CD14-positive monocyte (primary cell): ENCODE measurements at regions not wholly inside any gene's neighbourhood (a gene's known extent, or its start where the extent isn't known, plus 50 kb on each side); places are given as distances from the start of the nearest gene placed in this dataset.

Experiments
- DNase-seq, 3 donors: peaks; one replicate each; pipeline ENCODE4 v3.0.0-alpha.2; 2011 to 2022
- H2AFZ ChIP-seq: 2 replicates; pipeline ENCODE4 v1.6.0; 2012; ENCODE audit warnings: mild to moderate bottlenecking, low read depth, low read length, inconsistent platforms; ENCODE audit not compliant: insufficient read depth, poor library complexity, severe bottlenecking
- H3K27ac ChIP-seq, 2 donors: 1 replicate in 1 of 2; 2 replicates in 1 of 2; pipeline ENCODE4 v1.5.1; 2012 to 2013; ENCODE audit warnings: low read length in 2 of 2, control low read depth in 1 of 2, inconsistent platforms in 1 of 2, low read depth in 1 of 2, mild to moderate bottlenecking in 1 of 2
- H3K27me3 ChIP-seq, 2 donors: one replicate each; pipeline versions ENCODE4 v1.6.0 to v1.6.1; 2011 to 2013; ENCODE audit warnings: low read length in 2 of 2; ENCODE audit not compliant: control insufficient read depth in 2 of 2, insufficient read depth in 2 of 2
- H3K36me3 ChIP-seq, 2 donors: replicated peaks in 1 of 2; 1 replicate in 1 of 2; 2 replicates in 1 of 2; pipeline versions ENCODE4 v1.5.1 to v1.6.1; 2012 to 2013; ENCODE audit warnings: low read length in 2 of 2, control low read depth in 1 of 2, inconsistent platforms in 1 of 2, mild to moderate bottlenecking in 1 of 2; ENCODE audit not compliant: insufficient read depth in 2 of 2, control insufficient read depth in 1 of 2
- H3K4me1 ChIP-seq, 2 donors: 1 replicate in 1 of 2; 2 replicates in 1 of 2; pipeline versions ENCODE4 v1.5.1 to v1.6.1; 2012 to 2013; ENCODE audit warnings: low read length in 2 of 2, control low read depth in 1 of 2, inconsistent platforms in 1 of 2, mild to moderate bottlenecking in 1 of 2, moderate library complexity in 1 of 2; ENCODE audit not compliant: insufficient read depth in 2 of 2, control insufficient read depth in 1 of 2
- H3K4me2 ChIP-seq: replicated peaks from 2 replicates; pipeline ENCODE3; 2012; ENCODE audit warnings: low read length, moderate library complexity, mild to moderate bottlenecking; ENCODE audit not compliant: poor library complexity, severe bottlenecking; ENCODE audit errors: extremely low read depth
- H3K4me3 ChIP-seq, 3 experiments: fragments of 200-600 bp in 1 of 3; sonication (generic) in 1 of 3; replicated peaks in 1 of 3; 1 replicate in 2 of 3; 2 replicates in 1 of 3; pipeline ENCODE4 v1.5.1; 2011 to 2013; ENCODE audit warnings: low read length in 3 of 3, mild to moderate bottlenecking in 3 of 3, control low read depth in 2 of 3, low read depth in 2 of 3, inconsistent platforms in 1 of 3, moderate library complexity in 1 of 3
- H3K79me2 ChIP-seq: 2 replicates; pipeline ENCODE4 v1.6.0; 2012; ENCODE audit warnings: mild to moderate bottlenecking, control low read depth, inconsistent platforms, low read length, moderate library complexity; ENCODE audit not compliant: insufficient read depth
- H3K9ac ChIP-seq: 2 replicates; pipeline ENCODE4 v1.6.0; 2017; ENCODE audit warnings: low read length, mild to moderate bottlenecking; ENCODE audit not compliant: insufficient read depth, poor library complexity, severe bottlenecking
- H3K9me3 ChIP-seq, 2 donors: replicated peaks in 1 of 2; 1 replicate in 1 of 2; 2 replicates in 1 of 2; pipeline versions ENCODE4 v1.5.1 to v1.6.1; 2012 to 2013; ENCODE audit warnings: low read length in 2 of 2, control low read depth in 1 of 2; ENCODE audit not compliant: control insufficient read depth in 1 of 2, insufficient read depth in 1 of 2
- H4K20me1 ChIP-seq: 2 replicates; pipeline ENCODE4 v1.6.0; 2012; ENCODE audit warnings: mild to moderate bottlenecking, low read length, control low read depth, moderate library complexity; ENCODE audit not compliant: insufficient read depth
- H3K27ac Mint-ChIP-seq, 7 donors: one replicate each; pipeline ENCODE4 v1.8.0; 2020; ENCODE audit warnings: mild to moderate bottlenecking in 7 of 7, mixed read lengths in 7 of 7, moderate library complexity in 6 of 7, inconsistent platforms in 2 of 7
- H3K27me3 Mint-ChIP-seq, 3 donors: one replicate each; pipeline ENCODE4 v1.8.0; 2021 to 2022; ENCODE audit warnings: low read depth in 3 of 3, mild to moderate bottlenecking in 3 of 3, mixed read lengths in 3 of 3, moderate library complexity in 3 of 3, inconsistent platforms in 1 of 3
- H3K36me3 Mint-ChIP-seq, 2 donors: one replicate each; pipeline ENCODE4 v1.8.0; 2020; ENCODE audit warnings: mixed read lengths in 2 of 2, inconsistent platforms in 1 of 2, mild to moderate bottlenecking in 1 of 2
- H3K4me1 Mint-ChIP-seq: one replicate; pipeline ENCODE4 v1.8.0; 2020; ENCODE audit warnings: mild to moderate bottlenecking, mixed read lengths
- H3K4me3 Mint-ChIP-seq, 2 donors: one replicate each; pipeline ENCODE4 v1.8.0; 2020; ENCODE audit warnings: mild to moderate bottlenecking in 2 of 2, mixed read lengths in 2 of 2, moderate library complexity in 1 of 2
- H3K9me3 Mint-ChIP-seq, 7 donors: one replicate each; pipeline ENCODE4 v1.8.0; 2020 to 2022; ENCODE audit warnings: mixed read lengths in 7 of 7, mild to moderate bottlenecking in 6 of 7, moderate library complexity in 6 of 7, inconsistent platforms in 2 of 7
- WGBS: methylation state at CpG from one replicate; pipeline ENCODE4 v1.1.5; 2013; ENCODE audit warnings: missing lambda C conversion rate; ENCODE audit not compliant: insufficient coverage; 5-methylcytosine and 5-hydroxymethylcytosine counted together
- intact Hi-C, 2 donors: fragments of 100-400 bp; cut with micrococcal nuclease; formaldehyde crosslinking; loops; one replicate each; pipeline versions ENCODE4 v1.15.0 to v1.15.1; 2023
- TF ChIP-seq, protein P1 (sequence below): fragments of 200-600 bp; IDR thresholded peaks from one replicate; pipeline ENCODE4 v1.8.0; 2022; ENCODE audit warnings: antibody characterized with exemption, mild to moderate bottlenecking

DNA sequence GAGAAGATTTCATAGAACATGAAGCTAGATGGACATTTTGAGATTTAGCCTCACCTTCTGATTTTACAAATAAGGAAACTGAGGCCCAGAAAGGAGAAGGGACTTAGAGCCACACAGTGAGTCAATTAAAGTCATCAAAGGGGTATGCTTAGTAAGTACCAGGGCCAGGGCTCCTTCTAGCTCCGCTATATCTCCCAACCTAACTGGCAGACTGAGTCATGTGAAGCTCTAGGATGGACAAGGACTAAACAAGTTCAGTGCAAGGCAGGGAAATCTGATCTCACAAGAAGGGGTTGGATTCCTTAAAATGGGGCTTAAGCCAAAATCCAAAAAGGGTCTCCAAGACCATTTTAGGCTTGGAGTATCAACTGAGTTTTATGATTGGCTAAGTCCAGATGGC is 215.8 kb downstream of the PHLDA1 start:
- H2AFZ ChIP-seq: no peak overlapping the region
- no peaks in the 10 kb centered on the region for H4K20me1 ChIP-seq
- no peak for DNase-seq
- no peaks in the 10 kb centered on the region for H3K36me3 ChIP-seq
- Mint-ChIP-seq H3K4me1 (no peaks in the 10 kb centered on the region), H3K4me3 (no peak overlapping the region), H3K9me3 (no peaks in the 10 kb centered on the region), H3K36me3 (no peaks in the 10 kb centered on the region), H3K27ac (no peak overlapping the region), H3K27me3 (peaks cover 2 to 5% (median 5%) of the 10 kb centered on the region in 3 donors)
- TF ChIP-seq, protein P1, sequence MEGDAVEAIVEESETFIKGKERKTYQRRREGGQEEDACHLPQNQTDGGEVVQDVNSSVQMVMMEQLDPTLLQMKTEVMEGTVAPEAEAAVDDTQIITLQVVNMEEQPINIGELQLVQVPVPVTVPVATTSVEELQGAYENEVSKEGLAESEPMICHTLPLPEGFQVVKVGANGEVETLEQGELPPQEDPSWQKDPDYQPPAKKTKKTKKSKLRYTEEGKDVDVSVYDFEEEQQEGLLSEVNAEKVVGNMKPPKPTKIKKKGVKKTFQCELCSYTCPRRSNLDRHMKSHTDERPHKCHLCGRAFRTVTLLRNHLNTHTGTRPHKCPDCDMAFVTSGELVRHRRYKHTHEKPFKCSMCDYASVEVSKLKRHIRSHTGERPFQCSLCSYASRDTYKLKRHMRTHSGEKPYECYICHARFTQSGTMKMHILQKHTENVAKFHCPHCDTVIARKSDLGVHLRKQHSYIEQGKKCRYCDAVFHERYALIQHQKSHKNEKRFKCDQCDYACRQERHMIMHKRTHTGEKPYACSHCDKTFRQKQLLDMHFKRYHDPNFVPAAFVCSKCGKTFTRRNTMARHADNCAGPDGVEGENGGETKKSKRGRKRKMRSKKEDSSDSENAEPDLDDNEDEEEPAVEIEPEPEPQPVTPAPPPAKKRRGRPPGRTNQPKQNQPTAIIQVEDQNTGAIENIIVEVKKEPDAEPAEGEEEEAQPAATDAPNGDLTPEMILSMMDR: no peak
- WGBS: no CpG with 5 or more reads among the region's 1 CpG
- no peaks in the 10 kb centered on the region for H3K9me3 ChIP-seq
- H3K9ac ChIP-seq: no peak overlapping the region
- H3K27ac ChIP-seq: no peak overlapping the region
- no peaks in the 10 kb centered on the region for H3K4me1 ChIP-seq
- H3K4me2 ChIP-seq: no peak overlapping the region
- intact Hi-C loops: no loop called here
- no peaks in the 10 kb centered on the region for H3K79me2 ChIP-seq
- no peak overlapping the region for H3K4me3 ChIP-seq
- no peaks in the 10 kb centered on the region for H3K27me3 ChIP-seq

GRCh38 chr12:75814851-75815754 is 216.5 kb downstream of the PHLDA1 start:
- no peak overlapping the region for H3K4me2 ChIP-seq
- no peaks in the 10 kb centered on the region for H3K9me3 Mint-ChIP-seq
- H3K27ac ChIP-seq: no peak overlapping the region
- no peaks in the 10 kb centered on the region for H3K4me1 Mint-ChIP-seq
- no peaks in the 10 kb centered on the region for H3K36me3 ChIP-seq
- DNase-seq: peak in 1 of 3 donors; percentile 23
- no peak overlapping the region for H2AFZ ChIP-seq
- no peak overlapping the region for H3K4me3 ChIP-seq
- no peak overlapping the region for H3K9ac ChIP-seq
- no peaks in the 10 kb centered on the region for H3K79me2 ChIP-seq
- no peaks in the 10 kb centered on the region for H3K4me1 ChIP-seq
- no peaks in the 10 kb centered on the region for H3K27me3 ChIP-seq
- H3K9me3 ChIP-seq: no peaks in the 10 kb centered on the region
- no peak overlapping the region for H3K4me3 Mint-ChIP-seq
- H3K36me3 Mint-ChIP-seq: no peaks in the 10 kb centered on the region
- H4K20me1 ChIP-seq: no peaks in the 10 kb centered on the region
- 54% methylated on average over 4 of the region's 6 CpGs for WGBS
- peak overlapping the region in 1 of 7 donors; percentile 30 for H3K27ac Mint-ChIP-seq
- intact Hi-C loops: no loop called here
- TF ChIP-seq, protein P1: no peak
- peaks cover 2 to 5% (median 5%) of the 10 kb centered on the region in 3 donors for H3K27me3 Mint-ChIP-seq
